Endometrium (tissue), 2 donors: ENCODE measurements at regions not wholly inside any gene's neighbourhood (a gene's known extent, or its start where the extent isn't known, plus 50 kb on each side); places are given as distances from the start of the nearest gene placed in this dataset.

Source experiments
- FAIRE-seq: peaks from 2 replicates; lab custom pipeline; 2012; peaks lifted over from hg19 to GRCh38; lab: Jason Lieb, UNC
- donor health status: control.
- donor health status: control.

DNA sequence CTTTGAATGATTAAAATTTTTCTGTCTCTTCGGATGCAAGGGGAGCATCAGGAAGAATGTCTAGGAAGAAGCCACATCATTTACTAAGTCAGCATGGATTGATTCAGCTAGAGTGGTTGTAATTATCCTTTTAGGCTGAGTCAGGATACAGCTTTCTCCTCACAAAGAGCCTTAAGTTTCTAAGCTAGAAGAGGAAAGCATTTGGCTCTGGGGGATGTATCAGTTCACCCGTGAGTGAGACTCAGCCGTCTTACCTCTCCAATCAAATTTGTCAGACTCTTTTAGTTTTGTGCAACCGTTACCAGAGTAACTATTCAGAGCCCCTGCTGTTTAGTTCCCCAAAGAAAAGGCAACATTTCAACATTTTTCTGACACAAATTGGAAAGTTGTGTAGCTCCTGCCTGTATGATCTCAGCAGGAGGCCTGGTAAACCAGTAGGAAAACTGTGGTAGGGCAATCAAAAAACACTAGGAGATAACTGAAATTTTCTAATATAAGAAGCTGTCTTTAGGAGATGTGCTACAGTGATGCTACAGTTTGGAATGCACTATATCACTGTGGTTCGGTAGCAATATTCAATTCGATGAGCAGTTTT, 432.4 kb upstream of the LUZP2 start:
- FAIRE-seq: no peak

- FAIRE-seq: no peak
These were observed 428.7 kb upstream of the LUZP2 start for GRCh38 chr11:24068197-24068596.

DNA sequence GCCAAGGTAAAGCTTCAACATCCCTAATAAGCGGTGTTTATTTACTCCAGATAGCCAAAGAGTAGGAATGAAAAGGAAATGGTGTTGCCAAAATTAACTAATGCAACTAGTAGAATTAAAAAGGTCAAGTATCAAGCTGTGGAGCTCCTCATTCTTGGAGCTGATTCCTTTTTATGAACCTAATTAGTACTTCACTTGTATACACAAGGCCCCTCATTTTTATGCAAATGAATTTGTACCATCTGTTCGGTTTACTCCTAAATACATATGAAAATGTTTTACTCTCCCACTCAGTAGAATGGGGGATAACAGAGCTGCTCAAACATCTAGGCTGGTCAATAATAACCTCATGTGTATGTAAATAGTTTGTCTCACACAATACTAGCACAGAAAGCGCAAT, 426.4 kb upstream of the LUZP2 start:
- no peak for FAIRE-seq

DNA sequence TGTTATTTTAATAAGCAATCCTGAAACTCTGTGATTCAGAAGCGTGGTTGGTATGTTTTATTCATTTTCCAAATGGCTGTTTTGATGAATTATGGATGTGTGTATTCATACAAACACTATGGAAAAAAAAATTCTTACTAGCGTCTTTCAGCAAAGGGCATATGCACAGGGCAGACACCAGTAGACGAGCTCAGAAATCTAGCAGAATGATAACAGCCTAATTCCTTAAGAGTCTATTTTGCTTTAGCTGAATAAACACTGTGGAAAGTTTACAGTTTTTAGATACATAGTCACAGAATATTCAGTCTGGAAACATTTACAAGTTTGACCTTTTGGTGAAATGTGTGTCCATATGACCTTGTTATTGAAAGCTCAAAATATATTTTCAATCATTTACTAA, 418.8 kb upstream of the LUZP2 start:
- no peak for FAIRE-seq

GRCh38 chr11:24082241-24082640, 414.6 kb upstream of the LUZP2 start:
- FAIRE-seq: no peak

- FAIRE-seq: no peak
These were observed 414.0 kb upstream of the LUZP2 start for GRCh38 chr11:24082860-24083259.

- FAIRE-seq: no peak
These were observed 411.9 kb upstream of the LUZP2 start for GRCh38 chr11:24084956-24085355.

DNA sequence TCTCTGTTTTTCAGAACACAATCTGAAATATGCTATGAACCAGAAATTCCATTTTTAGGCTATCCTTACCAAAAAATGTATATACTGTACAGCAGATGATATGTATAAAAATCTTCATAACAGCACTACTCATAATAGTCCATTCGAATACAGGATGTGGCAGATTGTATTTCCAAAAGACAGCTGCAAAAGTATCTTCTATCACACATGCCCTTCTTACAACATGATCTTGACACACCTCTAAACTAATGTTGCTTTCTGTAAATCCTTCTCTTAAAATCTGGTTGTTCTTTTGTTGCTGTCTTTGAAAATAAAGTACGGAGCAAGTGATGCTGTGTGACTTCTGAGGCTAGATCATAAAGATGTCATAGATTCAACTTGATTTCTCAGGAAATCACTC, 409.9 kb upstream of the LUZP2 start:
- no peak for FAIRE-seq

DNA sequence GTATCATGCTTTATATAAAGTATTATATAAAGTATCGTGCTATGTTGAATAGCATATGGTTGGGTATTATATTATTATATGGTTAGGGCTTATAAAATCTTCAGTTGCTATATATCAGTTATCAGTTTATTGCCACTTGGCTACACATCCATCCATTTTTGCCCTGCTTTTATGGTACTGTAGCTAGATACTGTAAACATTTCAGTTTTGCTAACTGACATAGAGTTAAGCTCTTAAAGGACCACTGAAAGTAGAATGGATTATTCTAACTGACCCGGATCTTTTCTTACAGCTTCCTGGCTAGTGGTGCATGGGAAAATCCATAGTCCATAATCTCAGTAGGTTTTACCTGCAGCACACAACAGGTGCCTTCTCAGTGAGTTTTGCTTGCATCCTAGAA, 405.3 kb upstream of the LUZP2 start:
- no peak for FAIRE-seq

GRCh38 chr11:24093375-24093774, 403.5 kb upstream of the LUZP2 start:
- FAIRE-seq: no peak

- FAIRE-seq: peak; percentile 35
These were observed 388.2 kb upstream of the LUZP2 start for GRCh38 chr11:24108609-24109008.

DNA sequence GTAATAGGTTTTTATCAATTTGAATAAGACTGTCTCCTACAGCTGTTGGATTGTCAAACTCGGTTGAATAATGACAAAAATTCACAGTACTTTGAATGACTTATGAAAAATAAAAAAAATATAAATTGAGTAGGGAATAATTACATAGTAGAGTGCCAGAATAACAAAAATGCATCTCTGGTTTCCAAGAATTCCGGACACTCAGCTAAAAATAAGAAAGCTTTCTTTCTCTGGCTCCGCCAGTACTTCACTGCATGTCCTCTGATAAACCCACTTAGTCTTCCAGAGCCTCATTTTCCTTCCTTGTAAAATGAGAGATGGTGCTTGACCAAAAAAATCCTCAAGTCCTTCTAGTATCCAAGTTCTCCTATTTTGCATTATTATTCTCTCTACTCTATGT, 374.6 kb upstream of the LUZP2 start:
- FAIRE-seq: no peak

DNA sequence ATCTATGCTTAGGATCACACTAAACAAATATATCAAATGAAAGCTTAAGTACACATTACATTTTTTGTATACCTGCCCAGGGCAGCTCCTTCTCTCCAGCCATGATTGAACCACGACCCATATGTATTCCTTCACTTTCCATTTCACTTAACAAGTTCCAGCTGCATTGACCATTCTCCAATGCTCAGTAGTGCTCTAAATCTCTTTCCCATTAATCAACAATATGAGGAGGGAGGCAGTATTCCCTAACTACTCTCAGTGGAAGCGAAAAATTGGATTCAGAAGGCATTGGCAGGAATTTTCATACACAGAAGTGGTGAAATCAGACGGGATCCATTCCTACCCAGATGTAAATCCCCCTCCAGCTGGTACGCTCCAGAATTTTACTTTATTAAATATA, 372.0 kb upstream of the LUZP2 start:
- no peak for FAIRE-seq

DNA sequence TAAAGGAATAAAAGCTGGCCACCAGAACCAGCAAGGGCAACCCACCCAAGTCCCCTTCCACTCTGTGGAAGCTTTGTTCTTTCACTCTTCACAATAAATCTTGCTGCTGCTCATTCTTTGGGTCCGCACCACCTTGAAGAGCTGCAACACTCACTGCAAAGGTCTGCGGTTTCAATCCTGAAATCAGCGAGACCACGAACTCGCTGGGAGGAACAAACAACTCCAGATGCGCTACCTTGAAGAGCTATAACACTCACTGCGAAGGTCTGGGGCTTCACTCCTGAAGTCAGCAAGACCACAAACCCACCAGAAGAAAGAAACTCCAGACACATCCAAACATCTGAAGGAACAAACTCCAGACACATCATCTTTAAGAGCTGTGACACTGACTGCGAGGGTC, 365.2 kb upstream of the LUZP2 start:
- no peak for FAIRE-seq

- no peak for FAIRE-seq
These were observed 364.4 kb upstream of the LUZP2 start for GRCh38 chr11:24132471-24132870.

GRCh38 chr11:24134879-24135589, 361.8 kb upstream of the LUZP2 start:
- no peak for FAIRE-seq

DNA sequence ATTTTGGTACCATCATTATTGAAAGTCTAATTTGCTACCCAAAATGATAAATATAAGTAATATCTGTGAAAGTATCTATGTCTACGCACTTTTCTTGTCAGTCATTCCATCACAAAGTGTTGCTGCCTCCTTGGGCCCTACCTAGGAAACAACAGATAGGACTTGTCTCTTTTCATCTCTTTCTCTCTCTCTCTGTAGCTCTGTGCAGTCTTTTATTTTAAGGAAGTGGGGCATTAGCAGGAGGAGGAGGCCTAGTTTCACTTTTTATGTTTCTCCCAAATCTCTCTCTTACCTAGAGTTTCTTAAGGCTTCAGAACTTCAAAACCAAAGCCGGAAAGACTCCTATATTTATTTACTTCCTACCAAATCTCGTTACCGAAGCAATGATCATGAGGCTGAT, 354.8 kb upstream of the LUZP2 start:
- no peak for FAIRE-seq

DNA sequence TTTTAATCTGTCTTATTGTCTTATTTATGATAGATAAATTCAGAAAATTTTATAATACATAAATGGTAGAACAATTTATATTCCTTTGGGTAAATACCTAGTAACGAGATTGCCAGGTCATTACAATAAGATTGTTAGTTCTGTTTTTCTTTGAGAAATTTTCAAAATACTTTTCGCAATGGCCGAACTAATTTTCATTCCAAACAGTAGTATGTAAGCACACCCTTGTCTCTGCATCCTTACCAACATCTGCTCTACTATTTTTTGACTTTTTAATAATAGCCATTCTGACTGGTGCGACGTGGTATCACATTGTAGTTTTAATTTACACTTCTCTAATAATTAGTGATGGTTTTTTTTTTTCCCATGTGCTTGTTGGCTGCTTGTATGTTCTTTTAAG, 351.4 kb upstream of the LUZP2 start:
- peak; percentile 81 for FAIRE-seq

GRCh38 chr11:24153337-24153736, 343.5 kb upstream of the LUZP2 start:
- no peak for FAIRE-seq

DNA sequence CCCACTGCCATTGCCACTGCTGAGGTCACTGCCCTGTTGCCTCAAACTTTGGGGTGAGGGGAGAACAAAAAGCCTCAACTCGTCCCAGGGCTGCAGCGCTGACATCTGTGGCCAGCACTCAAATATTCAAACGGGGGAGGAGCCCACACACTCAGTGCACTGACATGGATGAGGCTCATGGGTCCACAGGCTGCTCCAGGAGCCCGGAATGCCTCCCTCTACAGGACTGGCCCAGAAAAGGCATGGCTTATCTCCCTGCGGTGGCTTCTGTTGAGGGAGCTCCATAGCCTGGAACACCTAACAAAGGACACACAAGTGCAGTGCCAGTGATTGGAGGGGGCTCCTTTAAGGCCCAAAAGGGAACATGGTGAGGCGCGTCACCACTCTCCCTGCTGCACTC, 341.1 kb upstream of the LUZP2 start:
- FAIRE-seq: no peak

DNA sequence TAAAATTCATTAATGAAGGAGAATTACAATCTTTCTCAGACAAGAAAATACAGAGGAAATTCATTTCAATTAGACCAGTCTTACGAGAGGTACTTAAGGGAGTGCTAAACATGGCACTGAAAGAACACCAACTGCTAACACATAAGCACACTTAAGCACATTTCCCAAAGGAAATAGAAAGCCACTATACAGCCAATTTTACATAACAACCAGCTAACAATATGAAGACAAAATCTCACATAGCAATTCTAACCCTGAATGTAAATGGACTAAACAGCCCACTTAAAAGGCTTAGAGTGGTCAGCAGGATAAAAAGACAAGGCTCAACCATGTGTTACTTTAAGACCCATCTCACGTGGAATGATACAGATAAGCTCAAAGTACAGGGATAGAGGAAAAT, 339.5 kb upstream of the LUZP2 start:
- no peak for FAIRE-seq

DNA sequence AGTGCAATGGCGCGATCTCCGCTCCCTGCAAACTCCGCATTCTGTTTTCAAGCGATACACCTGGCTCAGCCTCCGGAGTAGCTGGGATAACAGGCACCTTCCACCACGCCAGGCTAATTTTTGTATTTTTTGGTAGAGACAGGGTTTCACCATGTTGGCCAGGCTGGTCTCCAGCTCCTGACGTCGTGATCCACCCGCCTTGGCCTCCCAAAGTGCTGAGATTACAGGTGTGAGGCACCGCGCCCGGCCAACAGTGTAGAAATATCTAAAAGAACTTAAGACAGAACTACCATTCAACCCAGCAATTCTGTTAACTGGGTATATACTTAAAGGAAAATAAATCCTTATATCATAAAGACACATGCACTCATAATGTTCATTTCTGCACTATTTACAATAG, 335.3 kb upstream of the LUZP2 start:
- FAIRE-seq: no peak

DNA sequence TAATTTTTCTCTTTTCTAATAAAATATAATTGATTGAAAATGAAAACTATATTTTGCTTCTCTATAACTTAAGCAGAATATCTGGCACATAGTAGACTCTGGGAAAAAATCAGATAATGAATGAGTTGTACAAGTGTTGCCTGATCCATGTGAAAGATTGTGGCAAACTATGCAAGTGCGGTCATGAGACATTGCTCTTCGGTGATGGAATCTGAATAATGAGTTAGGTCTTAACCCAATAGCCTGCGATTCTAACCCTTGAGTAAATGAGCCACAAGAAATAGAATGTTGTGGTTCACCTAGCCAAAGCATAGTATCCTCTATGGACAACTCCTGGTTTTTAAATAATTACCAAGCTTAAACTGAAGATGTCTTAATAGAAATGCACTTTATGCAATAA, 333.7 kb upstream of the LUZP2 start:
- no peak for FAIRE-seq

DNA sequence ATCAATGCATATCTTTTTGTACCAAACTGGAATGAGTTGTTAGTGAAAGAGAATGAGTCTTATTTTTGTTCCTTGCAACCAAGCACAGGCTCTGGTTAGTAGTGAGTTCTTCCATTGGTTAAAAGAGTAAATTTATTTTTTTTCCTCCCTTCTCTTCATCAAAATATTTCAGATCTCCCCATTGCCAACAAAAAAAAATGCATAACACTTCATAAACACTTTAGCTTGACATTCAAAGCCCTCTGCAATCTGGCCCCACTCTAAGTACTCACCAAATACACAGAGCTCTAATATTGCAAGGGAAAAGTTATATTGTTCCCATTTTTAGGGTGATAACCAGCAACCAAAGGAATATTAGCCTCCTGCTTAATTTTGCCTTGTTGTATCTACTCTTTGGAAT, 333.0 kb upstream of the LUZP2 start:
- FAIRE-seq: no peak
